Middle frontal gyrus (tissue), 1 donor: ENCODE measurements at regions not wholly inside any gene's neighbourhood (a gene's known extent, or its start where the extent isn't known, plus 50 kb on each side); places are given as distances from the start of the nearest gene placed in this dataset.

Source experiments
- DNase-seq: peaks from one replicate; pipeline ENCODE4 v3.0.0-alpha.2; 2015; ENCODE audit warnings: low spot score; ENCODE audit errors: extremely low spot score

GRCh38 chr4:104766676-104767075 lies 272.0 kb upstream of the CXXC4 start:
- no peak for DNase-seq

DNA sequence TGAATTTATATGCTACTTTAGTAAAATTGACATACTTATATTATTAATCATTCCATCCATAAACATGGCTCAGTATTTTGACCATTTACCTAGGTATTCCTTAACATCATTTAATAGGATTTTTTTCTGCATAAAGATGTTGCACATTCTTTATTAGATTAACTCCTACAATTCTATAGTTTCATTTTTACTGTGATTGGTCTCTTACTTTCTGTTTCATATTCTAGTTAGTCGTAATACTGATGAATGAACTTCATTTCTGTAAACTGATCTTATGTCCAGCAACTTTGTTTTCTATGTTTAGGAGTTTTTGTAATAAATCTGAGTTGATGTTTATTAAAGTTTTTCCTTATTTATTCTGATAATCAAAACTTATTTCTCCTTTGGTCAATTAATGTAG lies 278.2 kb upstream of the CXXC4 start:
- no peak for DNase-seq

DNA sequence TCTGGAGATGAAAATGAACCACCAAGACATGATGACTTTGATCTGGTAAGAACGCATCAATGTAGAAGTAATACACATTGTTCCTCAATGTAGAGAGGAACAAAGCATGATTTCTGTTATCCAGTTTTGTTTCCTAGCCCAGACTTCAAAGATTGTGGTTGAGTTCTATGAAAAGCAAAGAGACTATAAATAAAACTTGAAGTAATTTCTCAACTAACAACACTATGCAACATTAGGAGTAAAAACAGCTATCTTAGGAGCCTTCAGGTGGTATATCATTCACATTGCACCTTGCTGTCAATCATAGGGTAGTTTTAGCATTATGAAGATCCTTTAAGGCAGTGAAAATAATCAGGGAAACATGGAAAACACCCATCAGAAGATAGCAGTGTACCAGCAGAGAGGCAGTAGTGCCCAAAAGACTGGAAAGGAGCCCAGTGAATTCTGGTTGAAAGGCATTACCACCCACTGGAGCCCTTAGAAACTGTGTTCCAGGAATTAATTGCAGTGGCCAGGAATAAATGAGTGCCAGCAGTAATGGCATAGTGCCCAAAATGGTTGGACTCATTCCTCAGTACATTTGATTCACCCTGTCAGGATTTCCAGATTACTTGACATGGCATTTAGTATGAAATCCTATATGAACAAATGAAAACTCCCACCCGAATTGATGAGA lies 300.7 kb upstream of the CXXC4 start:
- no peak for DNase-seq

DNA sequence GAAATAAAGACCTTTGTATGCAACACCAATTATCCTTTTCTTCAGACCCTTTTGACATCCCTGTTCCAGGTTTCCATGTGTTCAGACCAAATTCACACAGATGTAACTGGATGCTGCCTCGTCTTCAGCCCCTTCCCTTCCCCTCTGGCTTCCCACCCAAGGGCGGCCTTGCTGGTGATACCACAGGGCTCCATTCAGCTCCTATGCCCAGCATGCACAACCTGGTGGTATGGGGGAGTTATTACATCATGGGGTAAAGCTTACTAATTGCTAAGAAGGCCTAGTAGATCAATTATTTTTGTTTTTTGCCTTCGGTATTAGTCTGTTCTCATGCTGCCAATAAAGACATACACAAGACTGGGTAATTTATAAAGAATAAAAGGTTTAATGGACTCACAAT lies 317.0 kb upstream of the CXXC4 start:
- no peak for DNase-seq

- no peak for DNase-seq
Observed at GRCh38 chr4:104815665-104816064, 321.0 kb upstream of the CXXC4 start.

DNA sequence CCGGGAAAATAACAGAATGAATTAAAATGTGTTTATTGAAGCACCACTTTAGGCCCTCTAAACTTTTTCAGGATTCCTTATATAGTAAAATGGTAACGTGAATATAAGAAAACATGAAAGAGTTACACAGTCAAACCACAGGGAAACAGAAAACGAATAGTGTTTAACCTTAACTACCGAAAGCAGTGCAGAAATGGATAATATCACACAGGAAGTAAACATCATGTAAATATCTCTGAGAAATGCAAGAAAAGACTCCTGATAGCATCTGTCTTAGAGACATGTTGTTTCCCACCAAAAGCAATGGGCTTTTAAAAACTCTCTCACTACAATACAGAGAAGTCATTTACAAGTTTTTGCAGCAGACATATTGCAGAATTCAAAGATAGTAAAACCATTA lies 323.9 kb upstream of the CXXC4 start:
- no peak for DNase-seq

DNA sequence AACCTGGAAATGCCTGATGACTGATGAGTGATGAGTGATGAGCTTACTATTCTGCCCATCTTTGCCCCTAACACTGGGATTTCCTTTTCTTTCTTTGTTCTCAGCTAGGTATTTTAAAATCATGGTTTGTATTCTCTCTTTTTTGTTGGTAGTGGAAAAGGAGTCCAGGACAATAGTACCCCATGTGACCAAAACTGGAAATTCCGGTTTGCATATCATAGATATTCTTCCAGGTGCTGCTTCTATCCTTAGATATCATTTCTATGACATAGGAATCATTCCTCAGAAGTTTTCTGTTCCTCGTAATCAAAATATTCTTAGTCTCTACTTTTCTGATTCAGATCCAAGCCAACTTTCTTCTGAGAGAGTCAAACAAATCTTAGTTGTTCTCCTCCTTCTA lies 320.5 kb upstream of the TET2 start:
- DNase-seq, result no peak

DNA sequence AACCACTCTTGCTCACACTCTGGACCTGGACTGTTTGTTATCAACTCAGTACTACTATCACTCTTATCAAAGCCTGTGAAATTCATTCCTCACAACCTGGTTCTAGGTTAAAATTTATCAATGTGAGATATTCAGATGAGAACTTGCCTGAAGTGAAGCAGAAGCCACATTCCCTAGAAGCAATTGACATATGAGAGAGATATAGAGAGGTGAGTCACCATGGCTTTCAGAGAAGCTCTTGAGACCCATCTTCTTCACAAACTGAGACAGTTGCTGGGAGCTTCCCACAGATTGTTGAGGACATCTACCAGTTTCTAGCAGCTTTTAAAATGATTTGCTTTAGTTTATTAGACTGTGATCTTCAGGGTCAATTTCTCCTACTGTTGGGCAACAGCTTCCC lies 316.9 kb upstream of the TET2 start:
- DNase-seq, result no peak

DNA sequence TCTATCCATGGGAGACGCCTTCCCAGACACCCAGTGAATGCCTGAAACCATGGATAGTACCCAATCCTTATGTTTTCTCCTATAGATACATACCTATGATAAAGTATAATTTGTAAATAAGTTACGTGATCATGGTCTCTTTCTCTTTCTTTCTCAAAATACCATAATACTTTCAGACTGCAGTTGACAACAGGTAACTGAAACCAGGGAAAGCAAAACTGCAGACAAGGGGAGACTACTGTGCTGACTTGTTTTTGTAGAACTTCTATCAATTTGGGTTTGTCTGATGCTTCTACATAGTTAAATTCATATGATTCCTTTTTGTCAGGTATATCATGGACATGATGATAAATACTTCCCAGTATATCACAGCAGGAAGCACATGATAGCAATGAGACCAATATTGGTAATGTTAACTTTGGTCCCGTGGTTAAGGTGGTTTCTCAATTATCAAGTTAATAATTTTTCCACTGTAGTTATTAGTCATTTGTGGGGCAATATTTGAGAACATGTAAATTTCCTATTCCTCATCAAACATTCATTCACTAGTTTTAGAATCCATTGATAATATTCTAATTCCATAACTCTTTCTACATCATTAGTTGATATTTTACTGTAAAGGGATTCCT lies 298.0 kb upstream of the TET2 start:
- DNase-seq, result no peak

DNA sequence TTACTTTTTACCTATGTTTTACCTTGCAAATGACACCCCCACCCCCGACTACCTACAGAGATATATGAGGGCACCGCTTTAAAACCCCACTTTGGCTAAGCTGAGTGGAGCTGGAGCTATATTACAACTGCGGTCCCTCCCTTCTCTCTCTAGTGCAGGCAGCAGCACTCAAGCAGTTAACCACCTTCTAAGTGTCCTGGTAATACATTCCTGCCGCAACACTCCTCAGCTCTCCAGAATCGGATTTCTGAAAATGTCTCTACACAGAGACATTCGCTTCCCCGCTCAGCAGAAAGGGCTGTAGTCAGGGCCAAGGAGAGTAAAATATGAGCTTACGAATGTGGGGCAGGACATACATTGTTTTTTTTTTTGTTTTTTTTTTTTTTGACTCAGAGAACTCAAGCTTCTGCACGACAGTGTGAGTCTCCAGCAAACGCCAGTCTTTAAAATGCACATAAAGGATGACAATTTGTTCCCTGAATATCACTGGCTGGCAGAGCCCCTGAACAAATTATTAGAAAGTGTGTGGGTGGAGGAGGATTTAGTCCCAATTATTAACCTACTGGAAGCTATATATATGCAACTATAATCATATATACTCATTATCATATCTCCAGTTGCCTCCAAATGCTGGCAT lies 287.0 kb upstream of the TET2 start:
- DNase-seq, result no peak

DNA sequence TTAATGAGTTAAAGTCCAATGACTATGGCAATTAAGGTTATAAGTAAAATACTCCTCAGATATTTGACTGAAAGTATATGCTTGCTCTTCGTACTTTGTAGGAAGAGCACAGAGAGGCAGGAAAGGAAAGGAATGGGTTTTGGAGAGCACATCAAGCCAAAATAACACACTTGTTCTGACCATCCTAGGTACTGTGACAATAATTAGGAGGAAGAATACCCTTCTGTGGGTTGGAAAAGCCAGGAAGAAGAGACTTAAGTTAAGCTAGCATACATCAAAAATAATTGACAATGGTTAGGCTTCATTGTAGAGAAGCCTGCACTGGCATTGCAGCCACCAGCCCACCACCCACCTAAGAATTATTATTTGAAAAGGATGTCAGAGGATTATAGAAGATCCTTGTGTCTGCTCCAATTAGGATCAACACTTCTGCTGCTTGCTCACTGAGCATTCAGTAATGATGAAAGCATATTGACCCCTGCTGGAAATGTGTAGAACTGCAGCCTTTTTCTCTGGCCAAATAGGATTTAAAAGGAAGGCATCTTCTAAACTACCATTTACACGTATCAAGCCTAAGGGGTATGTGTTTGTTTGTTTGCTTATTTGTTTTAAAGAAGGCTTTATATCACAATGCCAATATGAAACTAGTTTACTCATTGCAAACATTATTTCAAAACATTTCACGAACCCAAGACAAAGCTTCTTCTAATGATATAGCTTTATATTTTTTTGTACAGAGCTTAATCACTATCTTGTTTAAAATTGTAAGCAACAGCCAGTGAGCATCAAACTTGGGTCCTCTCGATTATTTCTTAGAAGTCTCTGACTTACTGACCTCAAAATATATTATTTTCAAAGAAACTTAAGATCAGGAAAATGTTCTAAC lies 286.2 kb upstream of the TET2 start:
- DNase-seq, result peak; percentile 82

- DNase-seq, result no peak
Observed at GRCh38 chr4:104866809-104867208, 279.9 kb upstream of the TET2 start.

DNA sequence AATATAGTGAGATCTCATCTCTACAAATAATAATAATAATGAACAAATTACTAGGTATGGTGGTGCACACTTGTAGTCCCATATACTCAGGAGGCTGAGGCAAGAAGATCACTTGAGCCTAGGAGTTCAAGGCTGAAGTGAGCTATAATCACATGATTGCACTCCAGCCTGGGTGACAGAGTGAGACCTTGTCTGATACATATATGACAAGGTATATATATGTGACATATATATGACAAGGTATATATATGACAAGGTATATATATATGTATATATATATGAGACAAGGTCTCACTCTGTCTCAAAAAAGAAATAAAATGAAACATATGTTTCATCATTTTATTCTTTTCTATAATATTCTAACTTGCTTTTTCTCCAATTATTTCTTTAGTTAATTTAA lies 278.1 kb upstream of the TET2 start:
- DNase-seq, result no peak

DNA sequence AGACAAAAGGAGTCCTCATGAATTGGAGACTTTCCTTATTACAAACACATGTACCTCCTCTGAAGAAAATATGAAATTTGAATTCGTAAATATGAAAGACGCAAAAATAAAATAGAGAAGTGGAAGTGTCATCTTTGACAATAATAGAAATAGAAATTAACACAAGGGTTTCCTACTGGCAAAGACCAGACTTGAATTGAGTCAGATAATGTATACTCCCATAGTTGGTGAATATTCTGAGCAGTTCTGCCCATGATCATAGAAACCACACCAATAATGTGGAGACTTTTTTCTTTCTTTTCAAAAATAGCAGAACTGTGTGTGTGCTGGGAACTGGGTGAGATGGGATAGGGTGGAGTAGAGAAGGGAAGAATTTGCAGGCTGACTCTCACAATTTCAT lies 277.7 kb upstream of the TET2 start:
- no peak for DNase-seq

DNA sequence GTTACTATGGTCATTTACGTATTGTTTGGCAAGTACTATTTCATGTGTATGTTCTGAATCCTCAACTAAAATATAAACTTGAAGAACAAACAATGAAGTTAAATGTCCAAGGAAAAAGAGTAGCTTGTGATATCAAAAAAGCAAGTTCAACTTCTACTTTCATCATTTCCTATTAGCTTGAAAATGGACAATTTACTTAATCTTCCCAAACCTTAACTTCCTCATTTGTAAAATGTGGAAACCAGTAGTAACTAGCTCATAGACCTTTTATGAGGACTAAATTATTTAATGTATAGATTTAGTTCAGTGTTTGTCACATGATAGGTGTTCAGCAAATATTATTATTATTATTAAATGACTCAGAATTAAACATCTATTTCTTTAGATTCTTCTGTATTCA lies 276.8 kb upstream of the TET2 start:
- no peak for DNase-seq

DNA sequence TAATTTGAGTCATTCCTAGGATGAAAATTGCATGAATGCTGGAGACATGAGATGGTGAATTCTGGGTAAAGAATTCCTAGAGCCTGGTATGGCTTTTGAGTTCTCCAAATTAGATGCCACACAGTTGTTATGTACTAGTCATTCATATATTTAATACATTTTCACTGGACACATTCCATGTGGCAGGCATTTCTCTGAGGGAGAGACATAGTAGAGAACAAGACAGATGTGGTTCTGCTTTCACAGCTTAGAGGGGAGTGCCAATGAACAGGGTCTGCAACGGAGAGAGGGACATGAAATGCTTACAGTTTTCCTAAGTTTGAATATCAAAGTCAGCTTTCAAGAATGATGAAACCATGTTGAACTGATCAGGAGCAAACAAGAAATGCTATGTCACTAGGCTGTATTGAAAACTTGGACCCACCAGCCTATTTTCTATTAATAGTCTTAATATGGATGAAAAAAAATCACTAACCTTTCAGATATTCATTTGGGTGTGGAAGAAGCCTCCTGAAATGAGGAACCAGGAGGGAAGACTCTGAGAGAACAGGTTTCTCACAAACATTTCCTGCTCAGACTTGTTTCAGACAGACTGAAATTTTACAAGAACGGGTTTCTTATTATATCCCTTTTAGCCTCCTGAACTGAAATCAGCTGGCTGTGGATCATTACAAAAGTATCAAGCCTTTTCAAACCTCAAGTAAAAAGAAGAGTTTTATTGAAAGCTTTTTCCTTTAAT lies 276.0 kb upstream of the TET2 start:
- DNase-seq, result no peak

DNA sequence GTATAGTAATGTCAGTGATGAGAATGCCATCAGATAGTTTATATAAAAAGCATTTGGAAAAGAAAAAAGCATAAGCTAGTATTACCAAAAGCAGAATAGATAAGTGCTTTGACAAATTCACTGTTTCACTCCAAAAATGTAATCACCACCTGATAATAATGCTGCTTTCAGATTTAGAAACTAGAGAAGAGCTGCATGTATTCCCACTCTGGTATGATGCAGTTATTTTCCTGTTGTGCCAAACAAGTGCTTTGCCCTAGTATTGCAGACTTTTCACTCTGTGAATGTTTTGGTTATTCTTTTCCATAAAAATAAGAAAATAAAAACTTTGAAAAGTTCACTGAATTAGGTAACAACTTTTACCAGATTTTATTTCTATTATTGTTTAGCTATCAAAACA lies 267.7 kb upstream of the TET2 start:
- no peak for DNase-seq

GRCh38 chr4:104879367-104879766 lies 267.3 kb upstream of the TET2 start:
- no peak for DNase-seq

GRCh38 chr4:104879854-104880253 lies 266.8 kb upstream of the TET2 start:
- DNase-seq, result no peak

DNA sequence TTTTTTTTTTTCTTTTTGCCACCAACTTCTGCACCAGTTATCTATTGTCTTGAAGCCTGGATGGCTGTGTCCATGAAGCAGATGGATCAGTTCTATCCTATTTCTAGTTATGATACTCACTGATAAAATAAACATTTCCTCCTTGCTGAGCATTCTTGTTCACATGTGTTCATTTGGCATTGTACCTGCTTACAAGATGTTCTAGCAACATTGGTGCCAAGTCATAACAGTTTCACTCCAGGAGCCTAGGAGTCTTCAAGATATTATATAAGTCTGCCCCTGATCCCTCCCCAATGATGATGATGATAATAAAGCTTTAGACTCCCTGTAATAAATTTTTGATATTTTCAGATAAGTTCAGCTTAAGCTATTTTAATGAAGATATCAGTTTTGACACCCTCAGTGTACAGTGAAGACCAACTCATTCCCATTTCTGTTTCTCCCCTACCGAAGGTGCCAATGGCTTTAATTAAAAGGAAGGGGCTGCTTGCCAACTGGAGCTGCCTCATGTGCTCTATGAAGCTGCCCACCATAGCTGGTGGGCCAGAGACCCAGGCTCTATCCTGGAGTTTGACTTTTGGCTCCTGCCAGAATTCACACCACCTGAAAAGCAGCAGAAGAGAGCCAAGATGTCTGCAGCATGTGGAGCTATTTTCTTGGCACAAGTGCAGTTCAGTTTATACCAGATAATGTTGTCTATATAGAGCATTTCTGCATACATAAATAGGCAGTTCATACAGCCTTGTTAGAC lies 265.4 kb upstream of the TET2 start:
- no peak for DNase-seq
